IPS-18c (cell line): ENCODE measurements at regions not wholly inside any gene's neighbourhood (a gene's known extent, or its start where the extent isn't known, plus 50 kb on each side); places are given as distances from the start of the nearest gene placed in this dataset.

ENCODE experiments used
- H3K4me3 ChIP-seq: 2 replicates; pipeline ENCODE4 v1.7.0; 2013; ENCODE audit warnings: low read depth, mild to moderate bottlenecking, low read length, moderate library complexity; ENCODE audit not compliant: insufficient read depth
- H3K9me3 ChIP-seq: one replicate; pipeline ENCODE4 v1.6.1; 2013; ENCODE audit warnings: mild to moderate bottlenecking, low read length, moderate library complexity; ENCODE audit not compliant: control insufficient read depth, insufficient read depth

DNA sequence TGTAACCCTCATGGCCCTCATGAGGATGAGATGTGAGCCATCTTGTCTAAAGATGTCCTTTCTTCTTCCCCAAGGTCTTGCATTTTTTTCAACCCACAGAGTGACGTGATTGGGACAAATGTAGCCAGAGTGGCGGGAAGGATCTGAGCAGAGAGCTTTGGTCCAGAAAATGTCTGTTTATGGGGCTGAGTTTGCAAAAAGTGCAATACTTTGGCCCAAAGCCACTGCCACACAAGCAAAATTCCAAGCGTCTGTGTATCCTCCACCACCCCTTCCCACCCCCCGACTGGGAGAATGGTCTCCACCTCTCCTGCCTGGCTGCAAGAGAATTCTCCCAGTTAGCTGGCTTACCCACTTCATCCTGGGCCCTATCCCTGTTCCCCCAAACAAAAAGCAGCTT is 246.9 kb upstream of the LRIG1 start:
- H3K4me3 ChIP-seq = no peak overlapping the region

DNA sequence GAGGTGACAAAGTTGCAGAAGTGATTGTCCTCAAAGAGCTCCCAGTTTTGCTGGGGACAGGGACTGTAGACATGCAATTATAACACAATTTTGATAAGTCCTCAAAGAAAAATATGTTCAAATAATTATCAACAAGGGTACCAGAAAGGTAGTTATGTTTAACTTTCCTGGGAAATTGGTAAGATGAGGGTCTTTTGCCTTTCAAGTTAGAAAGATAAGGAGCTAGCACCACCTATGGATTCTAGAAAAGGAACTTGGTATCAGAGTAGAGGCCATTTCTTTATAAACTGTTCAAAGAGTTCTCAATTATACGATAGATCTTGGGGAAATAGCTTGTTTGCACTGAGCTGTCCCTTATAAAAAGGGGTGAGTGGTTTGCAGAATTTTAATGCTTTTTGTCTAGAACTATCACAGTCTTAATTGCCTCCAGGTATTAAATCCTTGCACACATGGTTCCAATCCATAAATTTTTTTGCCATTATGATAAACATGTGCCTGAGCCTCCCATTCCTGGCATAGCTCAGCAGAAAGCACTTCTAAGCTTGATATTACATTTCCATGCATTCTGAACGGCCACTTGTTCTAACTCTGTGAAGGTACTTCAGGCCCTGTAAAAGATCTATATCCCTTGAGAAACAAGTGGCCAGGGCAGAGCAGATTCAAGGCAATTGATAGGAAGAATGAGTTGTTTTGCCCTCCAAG is 247.5 kb upstream of the LRIG1 start:
- no peak overlapping the region for H3K4me3 ChIP-seq
- H3K9me3 ChIP-seq = no peaks in the 10 kb centered on the region

More for the DNA sequence above, 246.9 kb upstream of the LRIG1 start:
- no peaks in the 10 kb centered on the region for H3K9me3 ChIP-seq

DNA sequence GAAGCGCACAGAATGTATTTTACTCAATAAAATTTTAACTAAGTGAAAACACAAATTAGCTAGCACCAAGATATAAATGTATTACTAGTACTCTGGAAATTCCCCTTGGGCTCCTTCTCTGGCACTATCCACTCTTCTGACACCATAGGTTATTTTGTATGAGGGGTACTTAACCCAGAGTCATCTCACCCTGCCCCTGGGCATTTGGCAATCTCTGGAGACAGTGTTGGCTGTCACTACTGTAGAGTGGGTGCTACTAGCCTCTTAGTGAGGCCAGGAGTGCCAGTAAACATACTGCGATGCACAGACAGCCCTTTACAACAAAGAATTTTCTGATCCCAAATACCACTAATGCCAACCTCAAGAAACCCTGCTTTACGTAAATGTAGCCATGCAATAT is 246.3 kb upstream of the KBTBD8 start:
- Histone ChIP-seq H3K4me3 (no peak overlapping the region), H3K9me3 (no peaks in the 10 kb centered on the region)

DNA sequence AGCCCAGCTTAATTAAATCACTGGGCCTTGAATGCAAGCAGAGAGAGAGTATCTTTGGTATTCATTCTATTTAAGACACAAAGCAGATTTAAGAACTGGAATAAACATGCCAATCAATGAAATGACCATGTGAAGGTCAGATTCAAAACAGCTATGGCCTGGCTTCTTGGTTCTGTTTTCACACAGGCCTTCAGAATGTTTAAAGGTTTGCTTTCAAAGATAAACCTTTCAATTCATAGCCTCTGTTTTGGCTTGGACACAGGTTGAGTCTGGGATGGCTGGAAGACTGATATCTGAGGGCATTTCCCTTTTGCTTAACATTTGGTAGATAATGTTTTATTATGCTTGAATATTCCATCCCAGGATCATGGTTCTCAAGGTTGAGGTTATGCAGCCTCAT is 244.4 kb upstream of the KBTBD8 start:
- no peak overlapping the region for H3K4me3 ChIP-seq
- H3K9me3 ChIP-seq = no peaks in the 10 kb centered on the region

DNA sequence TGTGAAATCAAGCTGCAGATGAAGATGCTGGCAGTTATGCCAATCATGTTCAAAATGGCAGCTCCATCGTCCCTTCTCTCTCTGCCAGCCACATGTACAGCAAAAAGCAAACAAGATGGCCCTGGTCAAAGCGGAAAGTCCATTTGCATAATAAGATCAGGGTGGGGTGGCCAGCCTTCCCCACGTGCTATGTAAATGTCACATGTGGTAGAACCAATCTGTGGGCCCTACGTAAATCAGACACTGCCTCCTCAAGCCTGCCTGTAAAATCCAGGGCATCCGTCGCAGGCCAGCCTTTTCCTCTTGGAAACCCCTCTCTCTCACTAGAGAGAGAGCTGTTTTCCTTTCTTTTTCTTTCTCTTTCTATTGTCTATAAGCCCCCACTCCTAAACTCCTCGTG is 243.5 kb upstream of the KBTBD8 start:
- H3K4me3 ChIP-seq = no peak overlapping the region
- H3K9me3 ChIP-seq = no peaks in the 10 kb centered on the region

DNA sequence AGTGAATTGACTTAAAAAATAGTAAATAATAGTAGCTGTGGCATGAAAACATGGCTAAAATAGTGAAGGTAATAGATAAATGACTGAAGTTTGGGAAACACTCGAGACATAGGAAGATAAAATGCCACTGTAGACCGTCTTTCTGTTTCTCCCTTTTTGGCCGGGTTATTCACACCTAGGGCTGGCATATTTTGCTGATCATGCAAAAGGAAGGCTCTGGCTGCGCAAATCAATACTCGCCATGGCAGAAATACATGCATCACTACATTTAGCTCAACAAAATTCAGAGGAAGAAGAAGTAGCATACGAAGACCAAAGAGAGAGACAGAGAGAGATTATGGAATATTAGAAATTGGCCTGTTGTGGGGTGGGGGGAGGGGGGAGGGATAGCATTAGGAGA is 242.2 kb upstream of the KBTBD8 start:
- H3K4me3 ChIP-seq = no peak overlapping the region
- H3K9me3 ChIP-seq = no peaks in the 10 kb centered on the region

DNA sequence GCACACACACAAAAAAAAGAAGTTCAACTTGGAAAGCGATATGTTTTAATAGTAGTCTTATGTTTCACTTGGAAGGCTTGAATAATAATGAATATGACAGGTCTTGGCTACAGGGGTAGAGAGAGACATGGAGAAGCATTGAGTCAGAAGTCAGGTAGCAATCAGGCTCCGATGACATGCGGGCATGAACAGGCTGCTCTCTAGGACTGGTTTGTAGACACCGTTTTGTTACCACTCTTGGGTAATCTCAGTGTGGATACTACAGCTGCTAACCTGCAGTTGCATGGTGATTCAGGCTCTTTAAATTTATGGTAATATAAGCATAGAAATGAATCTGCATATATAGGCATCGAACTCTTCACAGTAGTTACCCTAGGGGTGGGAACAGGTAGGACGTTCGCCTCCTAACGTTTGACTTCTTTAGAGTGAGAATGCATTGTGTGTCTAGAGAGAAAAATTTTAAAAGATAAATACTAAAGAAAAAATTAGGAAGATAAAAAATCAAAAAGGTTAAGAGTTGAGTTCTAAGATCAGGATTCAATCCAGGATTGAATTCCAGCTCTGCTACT is 241.6 kb upstream of the KBTBD8 start:
- Histone ChIP-seq H3K4me3 (no peak overlapping the region), H3K9me3 (no peaks in the 10 kb centered on the region)

DNA sequence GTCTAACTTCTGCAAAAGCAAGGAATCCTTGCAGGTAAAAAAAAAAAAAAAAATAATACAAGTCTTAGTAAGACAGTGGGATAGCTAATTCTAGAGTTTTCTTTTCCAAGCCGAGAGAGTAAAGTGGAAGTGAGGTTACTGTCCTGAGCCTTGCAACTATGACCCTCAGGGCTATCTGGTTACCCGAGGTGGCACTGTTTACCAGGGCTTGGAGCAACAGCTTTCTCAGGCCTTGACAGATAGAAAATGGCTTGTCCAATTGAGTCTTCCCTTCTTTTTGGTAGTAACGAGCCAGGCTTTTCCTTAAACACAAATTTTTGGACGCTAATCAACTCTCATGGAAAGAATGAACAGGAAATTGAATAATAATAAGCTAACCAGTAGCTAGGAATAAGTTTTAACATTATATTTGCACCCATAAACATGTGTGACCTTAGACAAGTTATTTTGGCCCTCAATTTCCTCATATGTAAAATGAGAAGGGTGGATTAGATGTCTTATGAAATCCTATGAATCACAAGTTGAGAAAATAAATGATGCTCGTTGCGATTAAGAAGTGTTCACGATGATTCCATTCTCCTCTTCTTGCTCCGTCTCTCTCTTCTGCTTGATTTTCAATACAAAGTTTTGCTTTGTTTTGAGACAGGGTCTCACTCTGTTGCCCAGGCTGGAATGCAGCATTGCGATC is 236.9 kb upstream of the KBTBD8 start:
- Histone ChIP-seq H3K4me3 (no peak overlapping the region), H3K9me3 (no peaks in the 10 kb centered on the region)

DNA sequence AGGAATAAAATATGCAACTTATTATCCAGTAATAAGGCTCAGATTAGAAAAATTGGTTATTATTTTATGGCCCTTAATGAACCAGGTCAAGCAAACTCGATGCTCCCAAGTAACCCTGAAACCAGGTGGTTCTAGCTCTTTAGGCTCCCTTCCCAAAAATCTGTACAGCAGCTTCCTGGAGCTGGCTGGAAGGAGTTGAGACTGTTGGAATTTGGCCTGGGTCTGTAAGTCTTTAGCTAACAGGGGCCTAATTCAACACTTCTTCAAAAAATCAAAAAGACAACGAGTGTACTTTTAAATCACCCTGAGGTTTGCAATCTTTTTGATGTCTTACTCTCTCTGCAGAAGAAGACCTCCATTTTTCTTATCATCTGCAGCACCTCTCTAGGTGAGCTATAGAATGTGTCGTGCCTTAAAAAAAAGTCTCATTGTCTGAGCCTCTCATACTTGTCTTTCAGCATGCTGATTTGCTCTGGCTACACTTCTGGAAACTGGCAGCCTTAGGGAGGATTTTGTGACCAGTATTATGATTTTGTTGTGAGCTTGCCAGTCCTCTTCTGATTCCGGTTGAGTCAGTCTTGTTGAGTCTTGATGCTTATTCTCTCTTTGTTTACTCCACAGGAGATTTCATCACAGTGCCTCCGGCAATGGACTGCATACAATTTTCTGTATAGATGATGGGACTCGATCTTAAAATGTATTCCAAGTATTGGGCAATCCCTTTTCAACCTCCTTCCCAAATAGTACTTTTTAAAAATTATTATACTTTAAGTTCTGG is 235.0 kb upstream of the KBTBD8 start:
- H3K4me3 ChIP-seq = no peak overlapping the region
- H3K9me3 ChIP-seq = no peaks in the 10 kb centered on the region

DNA sequence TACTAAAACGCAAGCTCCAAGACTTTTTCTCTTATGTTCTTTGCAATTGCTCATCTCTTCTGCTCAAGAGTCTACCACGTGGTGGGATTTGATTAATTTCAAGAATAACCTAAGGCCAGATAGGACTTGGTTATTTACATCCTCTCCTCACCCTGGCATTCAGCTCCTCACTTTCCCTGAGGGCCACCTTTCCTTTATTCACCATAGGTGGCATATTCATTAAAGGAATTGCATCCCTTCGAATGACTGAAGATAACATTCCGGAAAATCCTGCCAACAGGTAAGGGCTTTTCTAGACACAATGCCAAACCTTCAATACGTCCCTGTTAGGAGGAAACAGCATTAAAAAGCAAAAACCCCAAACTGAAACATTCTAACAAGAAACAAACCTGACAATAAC is 220.0 kb upstream of the KBTBD8 start:
- H3K9me3 ChIP-seq = no peaks in the 10 kb centered on the region
- no peak overlapping the region for H3K4me3 ChIP-seq

DNA sequence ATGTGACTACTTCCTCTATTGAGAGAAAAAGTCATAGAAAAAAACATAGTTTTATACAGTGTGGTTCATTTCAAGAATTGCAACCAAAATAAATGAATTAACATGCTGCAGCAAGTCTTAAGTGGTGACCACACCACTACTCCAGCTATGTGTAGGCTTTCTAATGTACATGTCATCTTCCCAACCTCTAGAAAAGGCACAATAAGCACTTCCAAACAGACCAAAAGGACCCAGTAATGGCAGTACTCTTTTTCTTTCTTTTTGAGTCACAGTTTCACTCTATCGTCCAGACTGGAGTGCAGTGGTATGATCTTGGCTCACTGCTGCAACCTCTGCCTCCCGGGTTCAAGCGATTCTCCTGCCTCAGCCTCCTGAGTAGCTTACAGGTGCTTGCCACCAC is 219.3 kb upstream of the KBTBD8 start:
- Histone ChIP-seq H3K4me3 (no peak overlapping the region), H3K9me3 (no peaks in the 10 kb centered on the region)

DNA sequence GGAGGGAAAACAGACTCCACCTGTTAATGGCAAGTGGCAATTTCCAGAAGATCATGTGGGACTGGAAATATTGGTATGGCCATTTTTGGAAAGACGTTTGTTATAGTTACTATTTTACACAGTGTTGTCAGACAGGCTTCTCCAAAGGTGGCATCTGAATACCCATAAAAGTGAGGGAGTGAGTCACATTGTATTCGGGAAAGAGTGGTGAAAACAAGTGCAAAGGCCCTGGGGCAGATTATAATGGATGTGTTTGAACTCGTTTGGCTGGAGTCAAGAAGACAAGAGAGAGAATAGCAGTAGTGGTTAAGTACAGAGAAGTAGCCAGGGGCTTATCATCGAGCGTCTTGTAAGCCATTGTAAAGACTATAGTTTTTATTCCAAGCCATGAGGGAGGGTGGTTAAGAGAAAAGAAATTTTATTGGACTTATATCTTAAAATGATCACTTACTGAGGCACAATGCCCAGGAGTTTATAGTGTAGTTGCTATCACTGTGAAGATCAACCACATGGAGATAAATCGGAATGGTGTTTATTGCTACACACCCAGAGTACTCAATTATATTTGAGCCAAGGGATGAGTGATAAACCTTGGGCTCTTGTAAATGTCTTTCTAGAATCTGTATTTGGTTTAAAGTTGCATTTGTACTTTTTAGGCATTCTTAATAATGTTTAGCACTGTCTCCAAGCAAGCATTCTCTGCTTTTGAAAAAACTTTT is 212.8 kb upstream of the KBTBD8 start:
- no peak overlapping the region for H3K4me3 ChIP-seq
- H3K9me3 ChIP-seq = no peaks in the 10 kb centered on the region

DNA sequence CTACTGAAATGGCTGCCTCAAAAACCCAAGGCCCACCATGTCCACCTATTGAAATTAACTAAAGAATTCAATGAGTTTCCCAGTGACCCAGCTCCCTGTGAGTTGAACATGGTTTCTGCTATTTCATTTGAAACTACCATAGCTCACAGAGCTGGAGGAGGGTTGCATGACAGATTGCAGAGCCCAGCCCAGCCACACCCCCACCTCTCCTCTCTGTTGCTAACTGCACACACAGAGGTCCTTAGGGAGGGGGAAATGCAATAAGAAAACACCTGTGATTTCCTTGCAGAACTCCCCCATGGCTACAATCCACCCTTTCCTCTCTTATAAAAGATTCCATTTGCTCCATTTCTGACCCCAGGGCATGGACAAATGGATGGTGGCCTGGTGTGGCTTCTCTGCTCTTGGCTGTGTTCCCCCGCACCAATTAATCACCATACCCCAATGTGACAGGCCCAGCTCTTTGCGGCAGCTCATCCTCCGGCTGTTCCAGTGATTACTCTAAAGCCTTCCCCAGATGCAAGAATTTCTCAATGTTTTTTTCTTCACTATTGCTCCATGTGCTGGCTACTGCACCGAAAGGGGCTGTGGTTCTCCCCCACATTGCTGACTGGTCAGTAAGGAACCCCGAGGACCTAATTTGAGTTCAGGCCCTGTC is 208.4 kb upstream of the KBTBD8 start:
- H3K9me3 ChIP-seq = no peaks in the 10 kb centered on the region
- H3K4me3 ChIP-seq = no peak overlapping the region

DNA sequence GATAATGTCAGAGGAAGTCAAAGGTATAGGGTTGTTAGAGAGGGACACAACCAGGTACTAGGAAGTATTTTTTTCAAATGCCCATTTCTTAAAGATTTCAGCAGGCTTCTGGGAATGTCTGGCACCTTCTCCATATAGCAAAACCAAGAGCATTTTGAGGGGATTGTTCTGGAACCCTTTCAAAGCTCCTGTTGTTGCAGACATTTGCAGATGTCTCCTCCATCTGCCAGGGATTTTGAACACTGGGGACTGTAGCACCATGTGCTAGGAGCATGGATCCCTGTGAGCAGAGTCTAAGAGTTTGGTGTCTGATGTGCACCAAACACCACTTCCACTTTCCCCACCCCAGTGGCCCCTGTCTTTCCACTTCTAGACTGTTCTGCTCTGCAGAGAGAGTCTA is 206.0 kb upstream of the KBTBD8 start:
- no peak overlapping the region for H3K4me3 ChIP-seq
- no peaks in the 10 kb centered on the region for H3K9me3 ChIP-seq

DNA sequence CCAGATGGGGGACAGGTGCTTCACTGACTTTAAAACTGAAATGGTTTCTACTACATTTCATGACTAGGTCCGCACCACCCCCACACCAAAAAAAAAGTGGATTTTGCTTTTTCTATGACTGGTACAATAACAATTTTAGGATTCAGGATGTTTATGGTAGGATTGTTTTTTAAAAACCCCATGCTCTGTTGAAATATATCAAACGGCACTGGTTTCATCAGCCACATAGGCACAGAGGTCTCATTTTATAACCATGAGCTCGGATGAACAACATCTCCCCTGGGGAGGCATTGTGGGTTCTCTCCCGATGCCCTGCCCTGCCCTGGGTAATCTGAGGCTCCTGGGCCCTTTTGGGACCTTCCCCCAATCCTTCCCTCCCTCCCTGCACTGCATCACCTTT is 202.7 kb upstream of the KBTBD8 start:
- H3K9me3 ChIP-seq = no peaks in the 10 kb centered on the region
- H3K4me3 ChIP-seq = no peak overlapping the region

DNA sequence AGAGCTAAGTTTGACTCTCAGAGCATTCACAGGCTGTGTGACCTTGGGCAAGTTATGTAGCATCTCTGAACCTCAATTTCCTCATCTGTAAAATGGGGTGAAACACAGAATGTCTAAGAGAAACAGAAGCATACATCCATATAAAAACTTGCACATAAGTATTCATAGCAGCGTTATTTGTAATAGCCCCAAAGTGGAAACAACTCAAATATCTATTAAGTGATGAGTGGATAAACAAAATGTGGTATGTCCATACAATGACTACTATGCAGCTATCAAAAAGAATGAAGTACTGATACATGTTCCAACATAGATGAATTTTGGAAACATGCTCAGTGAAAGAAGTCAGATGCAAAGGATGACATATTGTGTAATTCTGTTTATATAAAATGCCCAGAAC is 201.8 kb upstream of the KBTBD8 start:
- no peaks in the 10 kb centered on the region for H3K9me3 ChIP-seq
- no peak overlapping the region for H3K4me3 ChIP-seq
